ENCODE measurements at regions not wholly inside any gene's neighbourhood (a gene's known extent, or its start where the extent isn't known, plus 50 kb on each side); places are given as distances from the start of the nearest gene placed in this dataset.

DNA sequence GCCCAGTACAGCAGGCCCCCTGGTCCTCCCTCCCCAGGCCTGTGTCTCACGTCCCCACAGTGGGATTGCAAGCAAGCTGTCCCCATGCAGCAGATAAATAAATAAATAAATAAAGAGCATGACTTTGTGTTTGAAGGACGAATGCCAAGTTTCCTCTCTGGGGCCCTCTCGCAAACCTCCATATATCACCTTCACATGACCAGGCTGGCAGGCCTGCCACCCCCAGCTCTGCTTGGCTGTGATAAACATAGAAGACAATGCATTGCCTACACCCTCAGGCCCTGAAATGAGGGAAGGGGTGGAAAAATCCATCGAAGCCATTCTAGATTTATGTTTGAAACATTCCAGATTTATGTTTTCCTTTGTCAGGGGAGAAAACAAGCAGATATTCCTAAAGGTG lies 107.3 kb downstream of the CCT6B start:
- WGBS, 4 donors: 33 to 50% (median 45%) methylated on average over 4 of the region's 4 CpGs
- H3K27ac ChIP-seq: no peak overlapping the region
- no peaks in the 10 kb centered on the region for H3K36me3 ChIP-seq
- H3K9me3 ChIP-seq: no peaks in the 10 kb centered on the region
- peaks cover 0 to 4% (median 0%) of the 10 kb centered on the region in 12 donors for H3K4me1 ChIP-seq
- H3K27me3 ChIP-seq: no peaks in the 10 kb centered on the region
- no peak for TF ChIP-seq POLR2A (IDR thresholded peaks at IDR 0.05)
- TF ChIP-seq, protein P1, sequence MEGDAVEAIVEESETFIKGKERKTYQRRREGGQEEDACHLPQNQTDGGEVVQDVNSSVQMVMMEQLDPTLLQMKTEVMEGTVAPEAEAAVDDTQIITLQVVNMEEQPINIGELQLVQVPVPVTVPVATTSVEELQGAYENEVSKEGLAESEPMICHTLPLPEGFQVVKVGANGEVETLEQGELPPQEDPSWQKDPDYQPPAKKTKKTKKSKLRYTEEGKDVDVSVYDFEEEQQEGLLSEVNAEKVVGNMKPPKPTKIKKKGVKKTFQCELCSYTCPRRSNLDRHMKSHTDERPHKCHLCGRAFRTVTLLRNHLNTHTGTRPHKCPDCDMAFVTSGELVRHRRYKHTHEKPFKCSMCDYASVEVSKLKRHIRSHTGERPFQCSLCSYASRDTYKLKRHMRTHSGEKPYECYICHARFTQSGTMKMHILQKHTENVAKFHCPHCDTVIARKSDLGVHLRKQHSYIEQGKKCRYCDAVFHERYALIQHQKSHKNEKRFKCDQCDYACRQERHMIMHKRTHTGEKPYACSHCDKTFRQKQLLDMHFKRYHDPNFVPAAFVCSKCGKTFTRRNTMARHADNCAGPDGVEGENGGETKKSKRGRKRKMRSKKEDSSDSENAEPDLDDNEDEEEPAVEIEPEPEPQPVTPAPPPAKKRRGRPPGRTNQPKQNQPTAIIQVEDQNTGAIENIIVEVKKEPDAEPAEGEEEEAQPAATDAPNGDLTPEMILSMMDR (IDR thresholded peaks at IDR 0.05): no peak
- peak in 2 of 4 donors; percentile 55 to 56 for ATAC-seq
- intact Hi-C loops (cut with DNase I): no loop called here
- peak in 1 of 5 donors; percentile 37 for DNase-seq
- H3K4me3 ChIP-seq: no peak overlapping the region

DNA sequence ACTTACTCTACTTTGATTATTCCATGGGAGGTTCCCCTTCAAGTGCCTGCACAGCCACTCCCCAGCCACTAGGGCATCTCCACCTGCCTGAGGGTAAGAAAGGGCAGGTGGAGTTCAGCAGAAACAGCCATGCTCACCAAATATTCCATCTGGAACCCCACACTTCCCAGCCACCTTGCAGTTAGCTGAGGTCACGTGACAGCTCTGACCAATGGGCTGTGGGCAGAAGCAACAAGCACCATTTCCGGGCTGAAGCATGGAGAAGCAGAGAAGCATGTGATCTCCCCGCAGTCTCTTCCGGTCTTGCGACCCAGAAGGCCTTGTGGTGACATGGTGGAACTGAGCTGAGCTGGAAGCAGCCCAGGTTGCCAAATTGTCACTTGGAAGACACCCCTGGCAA lies 108.6 kb downstream of the CCT6B start:
- Histone ChIP-seq H3K9me3 (no peaks in the 10 kb centered on the region), H3K27me3 (no peaks in the 10 kb centered on the region), H3K4me3 (no peak overlapping the region), H3K36me3 (no peaks in the 10 kb centered on the region), H3K27ac (no peak overlapping the region), H3K4me1 (peaks cover 0 to 4% (median 0%) of the 10 kb centered on the region in 12 donors)
- 73 to 89% (median 79%) methylated on average over 4 to 5 of the region's 5 CpGs for WGBS, 4 donors
- DNase-seq: no peak
- no peak for ATAC-seq
- intact Hi-C loops (cut with DNase I): no loop called here
- TF ChIP-seq, protein P1 (IDR thresholded peaks at IDR 0.05): peak in 1 of 12 donors; percentile 11
- TF ChIP-seq POLR2A (IDR thresholded peaks at IDR 0.05): no peak

DNA sequence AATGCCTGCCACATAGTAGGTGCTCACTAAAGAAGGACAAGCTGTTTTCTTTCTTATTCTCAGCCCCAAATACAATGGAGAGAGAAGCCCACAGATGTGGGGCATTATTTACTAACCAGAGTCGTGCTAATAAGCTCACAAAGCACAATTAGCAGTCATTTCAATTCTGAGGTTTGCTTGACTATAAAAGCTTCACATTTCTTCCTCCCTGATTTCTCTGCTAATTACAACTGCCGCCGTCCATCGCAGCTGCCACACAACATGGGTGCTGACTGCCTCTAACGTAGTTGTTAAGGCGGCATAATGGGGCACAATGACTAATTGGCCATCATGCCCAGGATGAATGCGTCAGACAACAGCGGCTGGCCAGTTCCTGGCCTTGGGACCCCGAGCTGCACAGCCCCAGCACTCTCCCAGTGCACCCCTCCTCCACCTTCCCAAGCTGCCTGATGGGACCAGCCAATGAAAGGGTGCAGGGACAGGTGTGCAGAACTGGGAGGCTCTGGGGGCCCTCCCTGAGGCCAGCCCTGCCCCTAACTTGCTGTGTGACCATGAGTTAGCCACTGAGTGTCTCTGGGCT lies 109.2 kb downstream of the CCT6B start:
- Histone ChIP-seq H3K27me3 (no peaks in the 10 kb centered on the region), H3K36me3 (no peaks in the 10 kb centered on the region), H3K4me1 (peaks cover 0 to 4% (median 0%) of the 10 kb centered on the region in 12 donors), H3K27ac (no peak overlapping the region), H3K9me3 (no peaks in the 10 kb centered on the region), H3K4me3 (no peak overlapping the region)
- intact Hi-C loops (cut with DNase I): no loop called here
- TF ChIP-seq, protein P1 (IDR thresholded peaks at IDR 0.05): no peak
- TF ChIP-seq POLR2A (IDR thresholded peaks at IDR 0.05): no peak
- ATAC-seq: no peak
- no peak for DNase-seq
- 82 to 87% (median 85%) methylated on average over 9 of the region's 9 CpGs for WGBS, 4 donors

DNA sequence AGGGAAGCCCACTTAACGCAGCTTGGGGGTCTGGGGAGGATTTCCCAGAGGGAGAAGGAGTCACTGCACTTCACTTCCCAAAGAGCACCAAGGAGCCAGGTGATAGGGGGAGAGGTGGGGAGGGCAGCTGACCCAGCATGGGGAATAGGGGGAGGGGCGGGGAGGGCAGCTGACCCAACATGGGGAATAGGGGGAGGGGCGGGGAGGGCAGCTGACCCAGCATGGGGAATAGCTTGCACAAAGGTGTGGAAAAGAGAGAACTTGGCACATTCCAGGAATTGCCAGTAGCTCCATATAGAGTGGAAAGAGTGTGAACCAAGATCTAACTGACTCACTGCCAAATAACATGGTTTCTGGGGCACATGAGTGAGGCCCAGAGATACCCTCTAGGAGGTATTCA lies 110.3 kb downstream of the CCT6B start:
- 59 to 77% (median 72%) methylated on average over 3 of the region's 3 CpGs for WGBS, 4 donors
- TF ChIP-seq, protein P1 (IDR thresholded peaks at IDR 0.05): no peak
- TF ChIP-seq POLR2A (IDR thresholded peaks at IDR 0.05): no peak
- intact Hi-C loops (cut with DNase I): no loop called here
- H3K9me3 ChIP-seq: no peaks in the 10 kb centered on the region
- DNase-seq (no peak), ATAC-seq (no peak)
- H3K4me3 ChIP-seq: no peak overlapping the region
- peaks cover 0 to 4% (median 0%) of the 10 kb centered on the region in 12 donors for H3K4me1 ChIP-seq
- no peaks in the 10 kb centered on the region for H3K27me3 ChIP-seq
- no peaks in the 10 kb centered on the region for H3K36me3 ChIP-seq
- H3K27ac ChIP-seq: no peak overlapping the region
